H1 (cell line): ENCODE measurements at regions not wholly inside any gene's neighbourhood (a gene's known extent, or its start where the extent isn't known, plus 50 kb on each side); places are given as distances from the start of the nearest gene placed in this dataset.

Source experiments
- CBX8 ChIP-seq: fragments of 300-800, 300-1000 bp; sonication (generic); IDR thresholded peaks from 2 replicates; pipeline ENCODE4 v1.7.1; 2016; ENCODE audit warnings: low read depth, low read length, borderline replicate concordance
- EZH2 ChIP-seq: fragments of 200-600 bp; sonication (generic); IDR thresholded peaks from 2 replicates; pipeline ENCODE4 v1.7.1; 2012; ENCODE audit warnings: low read depth, mild to moderate bottlenecking, moderate library complexity, low read length, inconsistent platforms; ENCODE audit not compliant: severe bottlenecking
- KDM5A ChIP-seq: fragments of 200-600 bp; IDR thresholded peaks from 2 replicates; pipeline ENCODE4 v1.7.1; 2012; ENCODE audit warnings: mild to moderate bottlenecking, low read length, inconsistent platforms, mixed read lengths
- NANOG ChIP-seq: IDR thresholded peaks from 2 replicates; pipeline ENCODE4 v1.6.1; 2011; ENCODE audit warnings: low read length, low read depth, mild to moderate bottlenecking, inconsistent platforms; ENCODE audit not compliant: insufficient read depth, poor library complexity, severe bottlenecking
- SIX5 ChIP-seq: IDR thresholded peaks from 2 replicates; pipeline ENCODE4 v1.6.1; 2011; ENCODE audit warnings: mild to moderate bottlenecking, low read depth, low read length

- no peak for TF ChIP-seq KDM5A
- TF ChIP-seq NANOG: no peak
- no peak for TF ChIP-seq EZH2
- TF ChIP-seq CBX8: no peak
- no peak for TF ChIP-seq SIX5
Observed at GRCh38 chr1:177592624-177593023, 377.2 kb downstream of the SEC16B start (continued).
